GM18499 (cell line): ENCODE measurements at regions not wholly inside any gene's neighbourhood (a gene's known extent, or its start where the extent isn't known, plus 50 kb on each side); places are given as distances from the start of the nearest gene placed in this dataset.
"Not testable (repeated sequence)": the region's sequence is repeated elsewhere in the genome, so short reads cannot be mapped to it uniquely, and the experiment has no call there.

ENCODE experiments used
- ATAC-seq: cut with Tn5 transposase; IDR thresholded peaks from one replicate; pipeline ENCODE4 v1.9.1; 2021; ENCODE audit warnings: moderate number of reproducible peaks; ENCODE audit not compliant: insufficient read depth, unreplicated experiment

DNA sequence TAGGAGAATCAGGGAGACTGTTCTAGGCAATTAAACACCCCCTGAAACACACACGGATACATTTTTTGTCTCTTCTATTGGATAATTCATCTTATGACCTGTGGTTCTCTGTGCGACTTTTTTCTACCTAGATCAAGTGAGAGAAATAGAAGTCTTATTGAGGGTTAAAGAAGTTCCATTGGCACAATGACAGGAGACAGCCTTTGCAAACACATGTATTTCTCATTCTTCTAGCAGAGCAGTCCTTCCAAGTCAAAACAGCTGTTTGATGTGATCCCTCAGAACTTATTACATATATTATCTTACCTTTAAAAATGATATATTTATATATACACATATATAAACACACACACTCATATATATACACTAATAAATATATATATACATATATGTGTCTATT lies 496.7 kb downstream of the SLC6A15 start:
- no peak for ATAC-seq

DNA sequence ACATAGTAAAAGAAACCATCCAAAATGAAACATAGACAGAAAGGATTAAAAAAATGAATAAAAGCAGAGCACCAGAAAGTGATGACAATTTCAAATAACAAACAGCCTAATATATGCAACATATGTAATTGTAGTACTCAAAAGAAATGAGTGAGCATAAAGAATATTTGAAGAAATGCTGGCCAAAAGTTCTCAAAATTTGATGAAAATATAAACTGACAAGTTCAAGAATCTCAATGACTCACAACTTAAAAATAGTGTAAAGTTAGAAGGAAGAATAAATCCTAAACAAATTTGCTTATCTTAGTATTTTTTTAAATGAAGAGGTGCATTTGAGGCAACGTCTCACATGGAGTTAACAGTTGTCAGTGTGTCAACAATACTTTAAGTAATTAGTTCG lies 498.9 kb downstream of the SLC6A15 start:
- ATAC-seq: no peak

DNA sequence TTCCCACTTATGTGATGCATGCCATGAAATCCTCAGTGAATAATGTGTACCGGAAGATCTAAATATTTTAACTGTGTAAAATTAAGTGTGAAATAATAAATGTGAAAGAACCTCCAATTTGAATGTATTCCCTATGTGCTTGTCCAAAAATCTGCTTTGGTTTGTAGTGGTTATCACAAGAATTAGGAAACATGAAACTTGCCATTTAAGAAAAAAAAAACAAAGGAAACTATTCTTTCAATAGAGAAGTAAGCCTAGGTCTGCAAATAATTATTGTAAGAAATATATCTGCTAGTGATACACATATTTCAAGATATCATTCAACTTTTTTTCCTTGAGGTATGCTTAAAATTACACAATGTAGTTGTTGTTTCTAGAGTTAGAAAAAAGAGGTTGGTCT lies 500.4 kb downstream of the SLC6A15 start:
- ATAC-seq: no peak

DNA sequence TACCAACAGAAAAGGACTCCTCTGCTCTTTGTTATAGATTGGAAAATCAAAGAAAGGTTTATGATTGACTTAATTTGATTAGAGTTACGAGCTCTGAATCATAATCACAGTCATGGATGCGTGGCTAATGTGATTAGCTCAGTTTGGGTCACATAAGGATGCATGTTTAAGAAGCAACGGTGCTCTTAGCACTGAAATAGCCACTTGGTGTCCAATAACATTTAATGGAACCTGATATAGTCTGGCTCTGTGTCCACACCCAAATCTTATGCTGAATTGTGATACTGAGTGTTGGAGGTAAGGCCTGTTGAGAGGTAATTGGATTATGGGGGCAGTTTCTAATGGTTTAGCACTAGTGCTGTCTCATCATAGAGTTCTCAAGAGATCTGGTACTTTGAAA lies 501.6 kb downstream of the SLC6A15 start:
- no peak for ATAC-seq

DNA sequence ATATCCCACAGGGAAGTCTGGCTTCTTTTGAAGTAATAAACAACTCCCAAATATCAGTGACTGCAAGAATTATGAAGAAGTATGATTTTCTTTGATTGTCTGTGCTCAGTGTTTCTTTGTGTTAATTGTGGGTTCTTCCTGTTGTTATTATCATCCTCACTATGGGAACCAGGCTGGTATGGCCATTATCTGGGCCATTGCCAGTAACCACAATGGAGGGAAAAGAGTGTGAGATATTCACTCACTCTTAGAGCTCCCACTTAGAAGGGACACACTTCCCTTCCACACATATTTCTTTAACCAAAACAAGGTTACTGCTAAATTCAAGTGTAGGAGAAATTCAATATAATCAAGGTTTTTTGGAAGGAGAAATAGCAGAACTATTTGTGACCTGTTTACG lies 503.7 kb downstream of the SLC6A15 start:
- ATAC-seq: no peak

DNA sequence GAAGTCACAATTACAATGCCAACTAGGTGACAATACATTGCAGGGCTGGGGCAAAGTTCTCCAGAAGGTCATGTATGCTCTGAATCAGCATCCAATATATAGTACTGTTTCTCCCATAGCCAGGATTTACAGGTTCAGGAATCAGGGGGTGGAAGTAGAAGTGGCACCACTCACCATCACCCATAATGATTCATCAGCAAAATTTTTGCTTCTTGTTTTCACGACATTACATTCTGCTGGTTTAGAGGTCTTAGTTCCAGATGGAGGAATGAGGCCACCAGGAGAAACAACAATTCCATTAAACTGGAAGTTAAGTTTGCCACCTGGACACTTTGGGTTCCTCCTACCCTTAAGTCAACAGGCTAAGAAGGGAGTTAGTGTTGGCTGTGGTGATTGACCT lies 505.9 kb downstream of the SLC6A15 start:
- ATAC-seq: not testable (repeated sequence)

DNA sequence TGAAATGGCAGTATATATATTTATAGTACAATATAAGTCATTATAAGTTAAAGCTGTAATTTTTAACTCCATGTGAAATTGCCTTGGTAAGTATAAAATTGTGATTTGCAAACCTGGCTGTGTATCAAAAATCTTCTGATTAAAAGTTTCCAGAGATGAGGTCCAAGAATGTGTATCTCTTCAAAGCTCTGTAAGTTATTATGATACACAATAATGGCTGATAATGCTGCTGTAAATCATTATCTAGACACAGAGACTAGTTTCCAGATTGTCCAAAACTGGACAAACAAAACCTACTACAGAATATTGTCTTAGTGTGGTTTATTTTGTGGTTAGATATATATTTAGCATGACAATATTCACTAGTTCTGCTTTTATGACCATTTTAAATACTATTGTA lies 514.8 kb downstream of the SLC6A15 start:
- ATAC-seq: no peak

DNA sequence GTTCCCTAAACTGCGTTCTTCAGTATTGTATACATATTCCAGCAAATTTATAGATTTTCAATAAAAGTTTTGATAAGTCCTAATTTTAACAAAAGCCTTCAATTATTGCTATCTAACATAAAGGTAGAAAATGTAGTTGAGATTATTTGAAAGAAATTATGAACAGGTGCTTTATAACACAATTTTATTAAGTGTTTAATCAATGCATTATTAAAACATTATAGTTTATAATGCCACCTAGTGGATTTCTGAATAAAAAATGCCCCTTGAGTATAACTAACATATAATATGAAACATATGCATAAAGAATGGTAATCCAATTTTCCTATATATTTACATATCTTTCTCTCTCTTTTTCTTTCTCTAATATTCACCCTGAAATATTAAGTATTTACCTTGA lies 515.3 kb downstream of the SLC6A15 start:
- ATAC-seq: no peak

DNA sequence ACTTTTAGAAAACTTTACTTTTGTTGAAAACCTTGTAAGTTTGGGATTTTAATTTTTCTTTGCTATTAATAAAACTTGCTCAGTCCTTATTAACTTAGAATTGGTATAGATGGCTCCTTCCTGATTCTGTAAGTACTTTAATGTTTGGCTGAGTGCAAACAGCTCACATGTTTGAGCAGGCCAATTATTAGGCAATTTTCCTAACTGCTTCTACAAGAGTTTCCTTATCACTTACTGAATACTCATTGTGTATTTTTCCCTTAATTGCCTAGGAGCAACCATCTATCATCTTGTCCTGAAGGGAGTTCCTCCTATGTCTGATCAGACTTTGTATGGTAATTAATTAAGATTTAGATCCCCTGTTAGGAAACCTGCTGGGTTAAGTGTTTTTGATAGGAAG lies 521.4 kb downstream of the SLC6A15 start:
- not testable (repeated sequence) for ATAC-seq

DNA sequence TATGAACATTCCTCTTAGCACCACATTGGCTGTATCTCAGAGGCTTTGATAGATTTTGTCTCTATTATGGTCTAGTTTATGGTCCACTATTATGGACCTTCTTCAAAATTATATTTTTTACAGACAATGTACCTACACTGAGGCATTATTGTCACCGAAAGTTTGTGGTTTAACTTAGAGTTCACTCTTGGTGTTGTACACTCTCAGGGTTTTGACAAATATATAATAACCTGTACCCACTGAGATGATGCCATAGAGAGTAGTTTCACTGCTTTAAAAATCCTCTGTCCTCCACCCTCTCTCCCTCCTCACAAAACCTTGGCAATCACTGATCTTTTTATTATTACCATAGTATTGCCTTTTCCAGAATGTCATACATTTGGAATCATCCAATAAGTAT lies 528.2 kb downstream of the SLC6A15 start:
- no peak for ATAC-seq

DNA sequence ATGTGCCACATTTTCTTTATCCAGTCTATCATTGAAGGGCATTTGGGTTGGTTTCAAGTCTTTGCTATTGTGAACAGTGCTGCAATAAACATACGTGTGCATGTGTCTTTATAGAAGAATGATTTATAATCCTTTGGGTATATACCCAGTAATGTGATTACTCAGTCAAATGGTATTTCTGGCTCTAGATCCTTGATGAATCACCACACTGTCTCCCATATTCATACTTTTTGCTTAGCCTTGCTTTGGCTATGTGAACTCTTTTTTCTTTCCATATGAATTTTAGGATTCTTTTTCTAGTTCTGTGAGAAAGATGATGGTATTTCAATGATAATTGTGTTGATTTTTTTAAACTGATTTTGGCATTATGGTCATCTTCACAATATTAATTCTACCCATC lies 530.1 kb downstream of the SLC6A15 start:
- not testable (repeated sequence) for ATAC-seq

DNA sequence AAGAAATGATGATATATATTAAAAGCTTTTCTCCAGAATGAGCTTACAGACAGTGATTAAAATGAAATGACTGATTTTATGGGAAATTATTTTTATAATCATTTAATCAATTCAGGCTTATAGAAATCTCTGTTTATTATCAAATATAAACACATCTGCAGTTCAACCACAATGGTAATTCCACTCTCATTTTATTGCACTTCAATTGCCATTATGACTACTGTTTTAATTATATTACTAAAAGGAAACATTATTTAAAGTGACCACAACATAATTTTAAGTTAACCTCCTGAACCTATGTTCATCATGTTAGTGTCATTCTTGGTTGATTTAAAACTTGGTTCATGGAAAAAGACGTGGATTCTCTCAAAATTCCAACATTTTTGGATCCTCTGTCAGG lies 536.3 kb downstream of the SLC6A15 start:
- no peak for ATAC-seq

DNA sequence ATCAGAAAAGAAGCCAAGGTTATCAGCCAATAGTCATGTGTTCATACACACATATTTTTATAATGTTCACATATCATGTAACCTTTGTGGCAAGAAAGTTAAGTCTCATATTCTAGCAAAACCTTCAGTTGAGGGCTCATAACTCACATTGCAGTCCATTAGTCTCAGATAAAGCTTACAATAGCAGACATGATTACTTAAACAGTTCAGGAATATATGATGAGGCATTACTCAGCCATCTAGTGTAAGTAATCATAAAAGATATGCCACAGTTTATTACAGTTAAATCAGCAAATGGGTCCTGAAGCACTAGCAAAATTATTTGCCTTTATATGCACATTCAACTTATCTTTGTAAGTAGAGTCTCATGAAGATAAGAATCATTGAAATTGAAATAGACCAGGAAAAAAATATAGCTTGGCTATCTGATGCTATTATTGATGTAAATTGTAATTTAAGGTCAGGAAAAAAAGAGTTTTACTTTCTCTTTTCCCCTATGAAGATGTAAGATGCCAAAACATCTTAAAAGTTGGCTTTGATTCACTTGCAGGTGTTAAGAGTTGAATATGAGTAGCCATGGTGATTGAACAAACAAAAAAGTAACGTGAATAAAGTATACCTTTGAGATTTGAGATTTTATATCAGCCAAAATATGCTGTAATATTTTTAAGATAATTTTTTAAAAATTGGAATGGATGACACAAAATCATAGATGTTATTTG lies 537.0 kb downstream of the SLC6A15 start:
- no peak for ATAC-seq

DNA sequence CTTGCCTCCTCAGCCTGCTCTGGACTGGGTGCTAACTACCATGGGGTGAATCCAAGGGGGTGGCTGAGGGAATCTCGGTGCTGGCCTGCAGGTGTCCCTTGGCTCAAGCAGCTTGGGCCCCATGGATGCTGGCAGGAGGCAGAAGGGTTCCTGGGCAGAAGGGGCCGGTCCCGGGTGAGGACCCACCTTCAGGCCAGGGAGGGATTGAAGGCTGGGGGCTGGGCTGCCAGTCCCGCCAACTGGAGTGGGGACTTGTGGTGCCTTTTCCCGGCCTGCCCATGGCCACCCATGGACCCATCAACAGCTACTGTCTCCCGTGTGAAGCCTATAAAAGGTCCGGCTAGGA lies 550.1 kb downstream of the SLC6A15 start:
- ATAC-seq: no peak

DNA sequence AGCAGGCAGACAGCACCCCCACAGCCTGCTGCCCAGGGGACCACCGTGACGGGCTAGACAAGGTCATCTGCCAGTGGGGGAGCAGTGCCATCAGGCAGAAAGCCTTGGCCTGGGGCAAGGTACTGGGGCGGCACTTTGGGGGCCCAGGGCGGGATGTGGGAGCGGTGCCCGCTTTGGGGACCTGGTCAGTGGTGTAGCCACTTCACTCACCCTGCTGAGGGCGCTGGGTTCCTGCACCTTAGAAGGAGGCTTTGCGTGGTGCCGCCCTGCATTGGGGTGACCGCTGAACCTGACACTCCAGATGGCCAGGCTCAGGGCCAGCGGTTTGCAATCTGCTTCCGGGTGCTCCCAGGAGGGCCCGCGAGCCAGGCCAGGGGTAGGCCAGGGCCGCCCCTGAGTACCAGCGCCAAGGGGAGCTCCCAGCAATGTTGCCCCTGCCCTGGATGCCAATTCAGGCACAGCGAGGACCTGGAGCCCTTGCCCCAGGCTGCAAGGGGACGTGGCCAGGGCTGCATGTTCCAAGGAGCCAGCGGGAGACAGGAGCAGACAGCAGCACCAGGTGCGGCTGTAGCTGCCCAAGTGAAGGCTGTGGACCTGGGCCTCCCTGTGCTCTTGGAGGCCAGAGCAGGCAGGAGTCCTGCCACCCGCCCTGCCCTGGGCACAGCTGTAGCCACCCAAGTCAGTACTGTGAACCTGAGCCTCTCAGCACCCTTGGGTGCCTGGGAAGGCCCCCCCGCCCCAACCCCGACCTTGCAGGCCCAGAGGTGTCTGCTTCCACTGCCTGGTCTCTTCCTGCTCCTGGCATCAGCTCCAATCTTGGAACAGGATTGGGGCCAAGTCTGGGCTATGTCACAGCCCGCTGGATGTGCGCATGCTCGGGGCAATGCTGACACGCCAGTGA lies 550.7 kb downstream of the SLC6A15 start:
- no peak for ATAC-seq

DNA sequence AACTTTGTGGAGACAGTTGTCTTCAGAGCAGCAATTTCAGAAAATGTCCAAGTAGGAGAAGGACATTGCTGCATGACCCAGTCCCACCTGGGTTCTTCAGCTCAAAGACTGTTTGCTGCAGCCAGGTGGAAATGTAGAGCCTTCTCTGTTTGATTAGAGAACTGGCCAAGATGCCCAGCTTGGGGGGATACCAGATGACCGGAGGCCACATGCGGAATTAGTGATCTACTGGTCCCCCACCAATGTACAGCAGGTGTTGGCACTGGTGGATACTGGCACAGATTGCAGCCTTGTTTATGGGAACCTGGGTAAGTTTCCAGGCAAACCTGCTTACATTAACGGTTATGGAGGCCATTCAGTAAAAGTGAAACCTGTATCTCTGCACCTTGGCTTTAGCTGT lies 555.3 kb downstream of the SLC6A15 start:
- ATAC-seq: no peak

DNA sequence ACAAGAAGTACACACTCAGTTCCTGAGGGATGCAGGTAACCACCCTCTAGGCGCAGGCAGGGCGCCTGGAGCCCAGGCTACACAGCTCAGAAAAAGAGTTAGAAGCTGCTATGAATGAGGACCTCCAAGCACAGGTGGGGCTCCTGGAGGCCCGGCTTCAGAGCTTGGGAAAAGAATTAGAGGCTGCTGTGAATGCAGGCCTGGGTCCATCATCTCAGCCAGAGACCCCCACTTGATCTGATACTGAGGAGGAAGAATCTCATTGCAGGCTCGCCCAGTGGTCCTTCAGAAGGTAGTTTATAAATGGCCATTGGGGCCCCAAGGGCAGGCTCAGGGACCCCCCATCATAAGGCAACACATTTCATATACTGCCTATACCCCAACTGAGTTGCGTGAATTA lies 556.4 kb downstream of the SLC6A15 start:
- ATAC-seq: no peak

DNA sequence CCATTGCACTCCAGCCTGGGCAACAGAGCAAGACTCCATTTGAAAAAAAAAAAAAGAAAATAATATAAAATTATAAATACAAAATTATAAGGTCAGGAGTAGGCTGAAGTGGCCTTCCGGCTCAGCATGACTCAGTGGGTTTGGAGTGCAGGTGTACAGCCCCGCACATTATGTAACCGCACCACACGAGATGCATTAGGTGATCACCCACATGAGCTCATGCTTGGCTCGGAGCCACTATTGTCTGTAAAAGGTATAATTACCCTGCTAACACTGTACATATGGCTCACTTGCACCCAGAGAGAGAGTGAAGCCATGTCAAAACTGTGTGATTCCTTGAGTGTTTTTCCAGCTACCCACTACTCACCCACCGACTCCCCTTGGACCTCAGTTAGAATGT lies 557.0 kb downstream of the SLC6A15 start:
- ATAC-seq: no peak

DNA sequence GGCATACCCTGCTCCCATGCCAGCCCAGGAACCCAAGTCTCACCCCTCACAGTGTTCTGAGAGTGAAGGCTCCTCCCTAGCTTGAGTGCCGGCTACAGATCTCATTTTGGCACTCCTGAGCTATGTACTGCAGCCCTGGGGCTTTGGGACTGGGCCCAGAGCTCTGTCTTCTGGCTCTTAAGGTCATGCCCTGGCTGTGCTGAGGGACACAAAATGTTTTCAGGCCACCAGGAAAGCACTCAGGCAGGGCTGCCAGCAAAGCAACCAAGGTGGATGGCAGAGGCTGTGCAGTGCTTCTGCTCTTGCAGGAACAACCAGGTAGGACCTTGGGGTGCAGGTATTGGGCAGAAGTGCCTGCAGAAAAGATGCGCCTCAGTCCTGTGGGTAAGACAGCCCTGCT lies 564.0 kb downstream of the SLC6A15 start:
- ATAC-seq: no peak

DNA sequence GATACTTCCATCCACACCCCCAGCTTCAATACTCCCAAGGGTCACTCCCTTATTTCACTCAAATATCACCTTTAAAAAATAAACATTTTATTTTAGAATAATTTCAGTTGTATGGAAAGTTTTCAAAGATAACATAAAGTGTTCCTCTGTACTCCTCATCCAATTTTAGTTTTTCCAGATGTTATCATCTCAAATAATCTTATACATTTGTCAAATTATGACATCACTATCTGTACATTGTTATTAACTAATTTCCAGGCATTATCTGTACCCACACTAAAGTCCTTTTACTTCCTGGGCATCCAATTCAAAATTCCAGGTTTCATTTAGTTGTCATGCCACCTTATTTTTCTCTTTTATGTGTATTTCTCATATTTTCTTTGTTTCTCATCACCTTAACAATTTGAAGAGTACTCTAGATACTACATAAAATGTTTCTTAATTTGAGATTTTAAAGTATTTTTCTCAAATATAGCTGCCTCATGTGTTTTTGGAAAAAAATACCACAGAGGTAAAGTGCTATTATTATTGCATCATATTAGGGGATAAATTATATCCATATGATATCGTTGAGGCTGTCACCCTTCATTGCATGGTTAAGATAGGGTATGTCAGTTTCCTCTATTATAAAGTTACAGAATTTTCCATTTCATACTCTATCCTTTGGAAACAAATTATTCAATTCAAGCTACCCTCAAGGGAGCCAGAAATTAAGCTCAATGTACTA lies 571.0 kb downstream of the SLC6A15 start:
- ATAC-seq: no peak

DNA sequence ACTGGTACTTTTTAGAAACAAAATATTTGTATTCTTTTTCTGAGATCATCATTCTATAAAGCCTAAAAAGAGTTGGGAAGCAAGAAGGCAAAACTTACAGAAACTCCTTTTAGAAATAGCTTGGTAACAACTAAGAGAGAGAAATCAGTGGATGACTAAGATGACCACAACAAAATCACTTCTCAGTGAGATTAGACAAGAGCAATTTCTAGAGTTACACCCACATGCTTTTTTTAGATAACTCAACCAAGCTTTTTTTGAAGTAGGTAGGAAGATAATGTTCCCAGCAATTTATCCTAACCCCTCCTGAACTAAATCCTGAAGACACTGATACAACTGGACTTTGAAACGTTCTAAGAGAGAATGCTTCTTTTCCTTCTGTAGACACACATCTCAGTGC lies 576.4 kb downstream of the SLC6A15 start:
- ATAC-seq: no peak
